GM19328 (cell line): ENCODE measurements at regions not wholly inside any gene's neighbourhood (a gene's known extent, or its start where the extent isn't known, plus 50 kb on each side); places are given as distances from the start of the nearest gene placed in this dataset.

Source experiments
- ATAC-seq: cut with Tn5 transposase; IDR thresholded peaks from one replicate; pipeline ENCODE4 v1.9.1; 2021; ENCODE audit warnings: mild to moderate bottlenecking, moderate library complexity; ENCODE audit not compliant: unreplicated experiment

DNA sequence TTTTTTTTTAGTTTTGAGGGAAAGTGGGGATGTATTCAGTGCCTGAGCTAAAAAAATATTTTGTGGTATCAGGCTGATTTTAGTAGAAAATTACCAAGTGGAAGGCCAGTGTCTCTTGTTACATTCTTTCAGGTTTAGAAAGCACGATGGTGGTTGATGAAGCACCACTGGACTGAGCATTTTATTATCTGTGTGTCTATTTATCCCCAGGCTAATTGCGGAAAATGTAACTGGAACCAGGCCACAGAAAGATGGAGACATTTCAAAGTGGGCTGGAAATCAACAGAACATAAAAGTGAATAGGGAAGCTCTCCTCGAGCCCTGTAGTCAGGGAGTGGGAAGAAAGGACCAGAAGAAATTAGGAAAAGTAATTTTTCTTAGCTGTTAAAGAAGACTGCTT is 261.0 kb downstream of the STK31 start:
- no peak for ATAC-seq

DNA sequence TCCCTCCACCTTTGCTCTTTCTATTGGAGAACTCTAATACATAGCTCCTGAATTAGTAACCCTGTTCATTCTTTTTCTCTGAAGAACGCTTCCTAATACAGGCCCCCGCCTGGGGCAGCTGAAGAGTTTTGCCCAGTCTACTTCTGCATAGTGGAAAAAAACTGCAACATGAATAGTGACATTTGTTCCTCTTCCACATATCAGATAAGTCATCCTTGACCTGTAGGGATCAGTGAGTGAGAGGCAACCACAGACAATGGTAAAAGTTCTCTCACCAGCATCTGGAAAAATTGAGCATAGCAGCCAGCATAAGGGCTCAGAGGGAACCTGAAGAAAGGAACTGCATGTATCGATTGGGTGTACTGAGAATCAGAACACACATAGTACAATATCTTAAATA is 262.0 kb downstream of the STK31 start:
- no peak for ATAC-seq

DNA sequence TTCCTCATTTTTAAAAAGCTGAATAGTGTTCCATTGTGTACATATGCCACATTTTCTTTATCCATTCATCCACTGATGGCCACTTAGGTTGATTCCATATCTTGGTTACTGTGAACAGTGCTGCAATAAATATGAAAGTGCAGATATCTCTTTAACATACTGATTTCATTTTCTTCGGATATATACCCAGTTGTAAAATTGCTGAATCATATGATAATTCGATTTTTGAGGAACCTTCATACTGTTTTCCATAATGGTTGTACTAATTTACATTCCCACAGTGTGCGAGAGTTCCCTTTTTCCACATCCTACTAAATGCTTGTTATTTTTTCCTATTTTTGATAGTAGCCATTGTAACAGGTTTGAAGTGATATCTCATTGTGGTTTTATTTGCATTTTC is 263.2 kb downstream of the STK31 start:
- no peak for ATAC-seq

GRCh38 chr7:23980081-23980480 is 270.1 kb downstream of the STK31 start:
- ATAC-seq, result no peak

DNA sequence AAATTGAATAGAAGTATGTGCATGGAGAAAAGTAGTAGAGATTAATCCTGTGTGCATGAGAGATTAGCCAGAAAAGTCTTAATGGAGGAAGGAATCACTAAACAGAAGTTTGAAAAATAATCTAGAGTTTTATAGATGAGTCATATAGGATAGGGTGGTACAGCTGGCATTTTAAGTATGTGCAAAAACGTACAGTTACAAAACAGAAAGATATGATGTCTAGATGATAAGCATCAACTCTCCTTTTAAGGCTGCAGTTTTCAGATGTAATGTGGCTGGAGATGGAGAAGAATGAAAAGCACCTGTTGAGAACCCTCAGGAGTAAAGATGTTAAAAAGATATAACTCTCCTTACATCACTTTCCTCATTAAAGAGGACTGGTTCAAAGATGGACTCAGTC is 271.3 kb downstream of the STK31 start:
- ATAC-seq, result no peak

DNA sequence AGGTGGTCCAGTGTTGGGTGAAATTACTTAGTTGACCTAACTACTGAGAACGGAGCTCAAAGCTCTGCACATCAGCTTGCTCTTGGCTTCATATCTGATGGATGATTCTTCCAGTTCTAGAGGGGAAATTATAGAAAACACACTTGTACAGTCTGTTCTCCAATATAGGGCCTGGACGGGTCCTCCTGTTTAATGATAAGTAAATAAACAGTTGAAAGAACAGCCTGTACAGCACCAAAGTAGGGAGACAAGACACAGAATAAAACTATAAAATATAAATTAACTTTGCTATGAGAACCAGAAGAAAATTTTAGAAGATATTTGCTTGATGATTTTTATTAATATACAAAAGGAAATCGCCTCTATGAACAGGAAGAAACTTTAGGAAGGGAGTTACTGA is 271.7 kb downstream of the STK31 start:
- ATAC-seq, result no peak

- ATAC-seq, result no peak
These were observed 278.5 kb upstream of the NPY start for GRCh38 chr7:24005517-24005916.

- ATAC-seq, result no peak
These were observed 273.5 kb upstream of the NPY start for GRCh38 chr7:24010495-24010894.

DNA sequence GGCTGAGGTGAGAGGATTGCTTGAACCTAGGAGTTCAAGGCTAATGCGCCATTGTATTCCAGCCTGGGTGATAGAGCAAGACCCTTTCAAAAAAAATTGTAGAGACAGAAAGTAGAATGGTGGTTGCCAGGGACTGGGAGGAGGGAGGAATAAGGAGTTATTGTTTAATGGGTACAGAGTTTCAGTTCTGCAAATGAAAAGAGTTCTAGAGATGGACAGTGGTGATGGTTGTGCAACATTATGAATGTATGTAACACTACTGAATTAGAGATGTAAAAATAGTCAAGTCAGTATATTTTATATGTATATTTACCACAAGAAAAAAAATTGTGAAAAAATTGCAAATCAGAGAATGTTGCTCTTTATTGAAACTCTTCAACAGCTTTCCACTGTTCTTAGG is 266.5 kb upstream of the NPY start:
- no peak for ATAC-seq

- ATAC-seq, result no peak
These were observed 265.7 kb upstream of the NPY start for GRCh38 chr7:24018331-24018730.

DNA sequence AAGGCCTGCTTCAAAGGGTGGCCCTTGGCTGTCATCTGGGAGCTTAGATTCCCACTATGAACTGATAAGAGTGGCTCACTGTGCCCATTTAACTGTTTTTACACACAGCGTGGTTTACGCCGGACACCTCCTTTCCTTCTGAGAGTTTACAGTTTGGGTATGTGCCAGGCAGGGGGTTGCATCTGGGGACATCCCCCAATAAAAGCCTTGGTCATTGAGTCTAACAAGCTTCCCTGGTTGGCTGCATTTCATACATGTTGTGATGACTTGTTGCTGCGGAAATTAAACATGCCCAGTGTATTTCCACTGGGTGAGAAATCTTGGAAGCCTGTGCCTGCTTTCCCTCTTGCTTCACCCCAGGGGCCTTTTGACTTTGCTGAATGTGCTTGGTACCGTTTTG is 264.1 kb upstream of the NPY start:
- ATAC-seq, result no peak

- no peak for ATAC-seq
These were observed 259.5 kb upstream of the NPY start for GRCh38 chr7:24024276-24025068.

- ATAC-seq, result no peak
These were observed 258.9 kb upstream of the NPY start for GRCh38 chr7:24025094-24025493.

DNA sequence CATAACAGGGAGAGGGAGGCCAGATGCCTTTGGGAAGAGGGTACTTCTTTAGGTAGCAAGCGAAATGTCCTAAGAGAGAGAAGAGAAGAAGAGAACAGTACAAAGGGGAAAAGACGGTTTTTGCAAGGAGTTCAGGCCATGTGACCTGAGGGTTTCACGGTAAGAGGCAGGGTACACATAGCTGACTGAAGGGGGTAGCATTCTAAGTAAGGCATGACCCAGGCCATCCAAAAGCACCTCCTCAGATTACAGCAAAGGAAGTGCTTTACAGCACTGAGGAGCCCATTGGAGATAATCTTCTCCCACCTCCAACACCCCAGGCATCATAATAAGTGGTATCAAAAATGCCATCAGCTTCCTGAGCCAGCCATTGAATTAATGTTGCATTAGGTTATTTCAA is 258.2 kb upstream of the NPY start:
- ATAC-seq, result no peak

GRCh38 chr7:24026351-24026750 is 257.6 kb upstream of the NPY start:
- no peak for ATAC-seq

DNA sequence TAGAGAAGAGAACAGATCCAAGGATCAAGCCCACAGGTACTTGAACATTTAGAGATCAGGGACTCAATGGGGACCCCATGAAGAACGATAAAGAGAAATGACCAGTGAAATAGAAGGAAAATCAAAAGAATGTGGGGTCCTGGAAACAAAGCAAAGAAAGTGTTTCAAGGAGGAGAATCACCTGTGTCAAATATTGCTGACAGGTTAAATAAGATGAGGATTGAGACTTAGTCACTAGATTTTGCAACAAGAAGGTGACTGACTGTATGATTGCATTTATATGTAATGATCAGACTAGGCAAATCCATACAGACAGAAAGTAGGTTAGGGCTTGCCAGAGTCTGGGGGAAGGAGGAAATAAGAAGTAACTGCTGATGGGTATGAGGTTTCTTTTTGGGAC is 254.9 kb upstream of the NPY start:
- no peak for ATAC-seq

GRCh38 chr7:24034251-24034650 is 249.7 kb upstream of the NPY start:
- no peak for ATAC-seq

- no peak for ATAC-seq
These were observed 248.5 kb upstream of the NPY start for GRCh38 chr7:24035366-24036032.

DNA sequence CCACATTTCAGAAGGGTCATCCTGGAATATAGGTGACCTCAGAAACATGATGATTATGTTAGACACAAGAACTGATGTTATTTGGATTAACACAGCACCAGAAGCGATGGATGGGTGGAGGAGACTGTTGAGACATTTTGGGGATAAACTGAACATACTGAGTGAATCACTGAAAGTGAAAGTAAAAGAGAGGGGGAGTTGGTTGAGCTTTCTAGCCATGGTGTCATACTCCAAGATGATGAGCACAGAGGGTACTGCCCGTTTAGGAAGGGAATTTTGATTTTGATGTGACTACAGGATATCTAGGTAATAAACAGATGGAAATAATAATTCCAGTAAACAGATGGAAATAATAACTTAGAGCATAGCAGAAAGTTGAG is 248.0 kb upstream of the NPY start:
- no peak for ATAC-seq

GRCh38 chr7:24038993-24039392 is 245.0 kb upstream of the NPY start:
- ATAC-seq, result no peak

- no peak for ATAC-seq
These were observed 243.9 kb upstream of the NPY start for GRCh38 chr7:24039991-24040624.

- no peak for ATAC-seq
These were observed 242.0 kb upstream of the NPY start for GRCh38 chr7:24042028-24042427.
